ENCODE measurements at regions not wholly inside any gene's neighbourhood (a gene's known extent, or its start where the extent isn't known, plus 50 kb on each side); places are given as distances from the start of the nearest gene placed in this dataset.

GRCh38 chr7:109997837-109998236 is 1093.1 kb upstream of the LRRN3 start:
- intact Hi-C loops (cut with micrococcal nuclease) = no loop called here
- DNase-seq (no peak), ATAC-seq (no peak)
- no peak overlapping the region for H3K4me3 Mint-ChIP-seq
- H3K27me3 Mint-ChIP-seq = no peaks in the 10 kb centered on the region
- no peaks in the 10 kb centered on the region for H3K9me3 Mint-ChIP-seq
- ChIA-PET CTCF (no interaction called here), POLR2A (no interaction called here)
- TF ChIP-seq, protein P1, sequence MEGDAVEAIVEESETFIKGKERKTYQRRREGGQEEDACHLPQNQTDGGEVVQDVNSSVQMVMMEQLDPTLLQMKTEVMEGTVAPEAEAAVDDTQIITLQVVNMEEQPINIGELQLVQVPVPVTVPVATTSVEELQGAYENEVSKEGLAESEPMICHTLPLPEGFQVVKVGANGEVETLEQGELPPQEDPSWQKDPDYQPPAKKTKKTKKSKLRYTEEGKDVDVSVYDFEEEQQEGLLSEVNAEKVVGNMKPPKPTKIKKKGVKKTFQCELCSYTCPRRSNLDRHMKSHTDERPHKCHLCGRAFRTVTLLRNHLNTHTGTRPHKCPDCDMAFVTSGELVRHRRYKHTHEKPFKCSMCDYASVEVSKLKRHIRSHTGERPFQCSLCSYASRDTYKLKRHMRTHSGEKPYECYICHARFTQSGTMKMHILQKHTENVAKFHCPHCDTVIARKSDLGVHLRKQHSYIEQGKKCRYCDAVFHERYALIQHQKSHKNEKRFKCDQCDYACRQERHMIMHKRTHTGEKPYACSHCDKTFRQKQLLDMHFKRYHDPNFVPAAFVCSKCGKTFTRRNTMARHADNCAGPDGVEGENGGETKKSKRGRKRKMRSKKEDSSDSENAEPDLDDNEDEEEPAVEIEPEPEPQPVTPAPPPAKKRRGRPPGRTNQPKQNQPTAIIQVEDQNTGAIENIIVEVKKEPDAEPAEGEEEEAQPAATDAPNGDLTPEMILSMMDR (IDR thresholded peaks at IDR 0.05) = no peak
- H3K36me3 Mint-ChIP-seq (ENCODE audit: low read depth) = no peaks in the 10 kb centered on the region
- no peak overlapping the region for H3K27ac Mint-ChIP-seq
- H3K4me1 Mint-ChIP-seq (ENCODE audit: low read depth) = no peaks in the 10 kb centered on the region

- Mint-ChIP-seq H3K9me3 (no peaks in the 10 kb centered on the region), H3K27ac (no peak overlapping the region), H3K36me3 (ENCODE audit: low read depth) (no peaks in the 10 kb centered on the region), H3K27me3 (no peaks in the 10 kb centered on the region), H3K4me3 (no peak overlapping the region), H3K4me1 (ENCODE audit: low read depth) (no peaks in the 10 kb centered on the region)
- intact Hi-C loops (cut with micrococcal nuclease) = no loop called here
- no peak for DNase-seq
- ChIA-PET CTCF (no interaction called here), POLR2A (no interaction called here)
- ATAC-seq = no peak
- TF ChIP-seq, protein P1 (IDR thresholded peaks at IDR 0.05) = no peak
Observed at GRCh38 chr7:110001254-110001938, 1089.5 kb upstream of the LRRN3 start.

DNA sequence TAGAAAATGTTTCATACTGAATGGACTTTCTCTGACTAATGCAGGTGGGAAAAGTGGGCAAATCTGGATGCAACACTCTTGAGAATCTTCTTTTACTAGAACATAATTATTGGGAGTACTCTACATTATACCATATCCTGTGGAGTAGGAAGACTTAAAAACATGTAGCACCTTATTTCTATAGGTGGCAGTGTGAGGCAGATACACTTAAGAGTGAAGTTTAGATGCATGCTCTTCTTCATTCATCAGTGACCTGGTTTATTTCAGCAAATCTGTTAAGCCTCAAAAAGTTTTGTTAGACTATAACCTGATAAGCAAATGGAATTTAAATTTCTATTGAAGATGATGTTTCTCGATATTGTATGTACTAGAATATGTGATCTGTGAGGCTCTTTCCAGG is 1087.1 kb upstream of the LRRN3 start:
- Mint-ChIP-seq H3K27ac (no peak overlapping the region), H3K4me3 (no peak overlapping the region), H3K9me3 (no peaks in the 10 kb centered on the region), H3K27me3 (no peaks in the 10 kb centered on the region), H3K36me3 (ENCODE audit: low read depth) (no peaks in the 10 kb centered on the region), H3K4me1 (ENCODE audit: low read depth) (no peaks in the 10 kb centered on the region)
- intact Hi-C loops (cut with micrococcal nuclease) = no loop called here
- CTCF ChIA-PET = no interaction called here
- TF ChIP-seq, protein P1 (IDR thresholded peaks at IDR 0.05) = no peak
- no peak for DNase-seq
- ATAC-seq = no peak
- POLR2A ChIA-PET = no interaction called here

- Mint-ChIP-seq H3K4me1 (ENCODE audit: low read depth) (no peaks in the 10 kb centered on the region), H3K27ac (no peak overlapping the region), H3K9me3 (no peaks in the 10 kb centered on the region), H3K4me3 (no peak overlapping the region), H3K36me3 (ENCODE audit: low read depth) (no peaks in the 10 kb centered on the region), H3K27me3 (no peaks in the 10 kb centered on the region)
- intact Hi-C loops (cut with micrococcal nuclease) = no loop called here
- no peak for ATAC-seq
- ChIA-PET CTCF (no interaction called here), POLR2A (interaction anchor here (0.7 kb wide), 1 partner anchor 11 kb away, joined by 3 read pairs; no protein-coding TSS in a partner anchor)
- no peak for DNase-seq
- TF ChIP-seq, protein P1 (IDR thresholded peaks at IDR 0.05) = no peak
Observed at GRCh38 chr7:110007320-110008063, 1083.4 kb upstream of the LRRN3 start.

- H3K27ac Mint-ChIP-seq = no peak overlapping the region
- DNase-seq = no peak
- no peaks in the 10 kb centered on the region for H3K36me3 Mint-ChIP-seq (ENCODE audit: low read depth)
- CTCF ChIA-PET = no interaction called here
- peaks cover 4% of the 10 kb centered on the region for H3K27me3 Mint-ChIP-seq
- POLR2A ChIA-PET = no interaction called here
- intact Hi-C loops (cut with micrococcal nuclease) = no loop called here
- TF ChIP-seq, protein P1 (IDR thresholded peaks at IDR 0.05) = no peak
- no peak for ATAC-seq
- H3K4me1 Mint-ChIP-seq (ENCODE audit: low read depth) = no peaks in the 10 kb centered on the region
- no peak overlapping the region for H3K4me3 Mint-ChIP-seq
- H3K9me3 Mint-ChIP-seq = no peaks in the 10 kb centered on the region
Observed at GRCh38 chr7:110010359-110010758, 1080.6 kb upstream of the LRRN3 start.

Data from activated CD8-positive, alpha-beta T cell treated with anti-CD3 and anti-CD28 coated beads for 36 hours (primary cell).